ENCODE measurements at regions not wholly inside any gene's neighbourhood (a gene's known extent, or its start where the extent isn't known, plus 50 kb on each side); places are given as distances from the start of the nearest gene placed in this dataset.

DNA sequence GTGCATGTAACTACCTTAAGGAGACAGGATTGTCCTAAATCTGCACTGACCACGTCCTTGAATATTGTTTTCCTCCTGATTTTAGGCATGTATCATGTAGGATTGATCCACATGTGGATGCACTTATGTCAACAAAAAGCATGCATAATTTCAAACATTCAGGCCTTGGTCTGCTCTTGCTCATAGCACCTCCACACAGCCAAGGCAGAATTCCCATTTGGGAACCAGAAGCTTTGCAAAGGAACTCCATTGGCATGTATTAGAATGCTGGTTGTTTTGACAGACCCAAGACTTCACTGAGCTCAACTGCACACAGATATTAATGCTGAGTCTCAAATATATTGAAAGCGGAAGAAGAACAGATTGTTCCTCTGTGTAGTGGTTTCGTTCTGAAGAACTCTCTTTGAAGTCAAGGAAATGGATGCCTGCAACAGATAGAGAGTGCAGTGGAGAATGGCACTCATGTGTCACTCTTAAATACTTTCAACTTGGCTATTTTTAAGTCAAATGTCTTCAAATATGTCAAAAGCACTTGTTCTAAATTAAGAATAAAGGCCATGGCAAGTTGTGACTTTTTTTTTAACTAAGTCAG lies 387.6 kb downstream of the LTN1 start:
- peak in 4 of 5 donors; percentile 49 to 62 (median 56) for DNase-seq
- CTCF ChIA-PET (ENCODE audit: partially characterized antibody), result no interaction called here
- Histone ChIP-seq H3K27ac (ENCODE audit: low read depth, low read length) (no peak overlapping the region), H3K36me3 (ENCODE audit: insufficient read depth, low read length) (no peaks in the 10 kb centered on the region), H3K27me3 (ENCODE audit: insufficient read depth, low read length) (no peaks in the 10 kb centered on the region), H3K9me3 (ENCODE audit: control insufficient read depth in 1 of 2, low read length in 2 of 2) (peaks cover 0 to 3% of the 10 kb centered on the region in 2 donors), H3K4me3 (ENCODE audit: low read length in 2 of 2) (peak overlapping the region in 1 of 2 donors; percentile 1), H3K4me1 (ENCODE audit: insufficient read depth, low read length) (peaks cover 19% of the 10 kb centered on the region)
- intact Hi-C loops (cut with micrococcal nuclease), result loop anchor here (10.0 kb wide), 1 partner anchor 280 kb away; a partner anchor contains a TSS
- Mint-ChIP-seq H3K36me3 (peaks cover 15 to 31% of the 10 kb centered on the region in 2 donors), H3K4me3 (peak overlapping the region in 7 of 8 donors; percentile 51 to 89 (median 66)), H3K9me3 (peaks cover 0 to 27% (median 16%) of the 10 kb centered on the region in 8 donors), H3K27ac (peak overlapping the region in 6 of 7 donors; percentile 61 to 89 (median 72)), H3K4me1 (peaks cover 18 to 38% (median 20%) of the 10 kb centered on the region in 4 donors), H3K27me3 (peaks cover 0 to 2% of the 10 kb centered on the region in 2 donors)
- POLR2A ChIA-PET (ENCODE audit: partially characterized antibody), result no interaction called here

DNA sequence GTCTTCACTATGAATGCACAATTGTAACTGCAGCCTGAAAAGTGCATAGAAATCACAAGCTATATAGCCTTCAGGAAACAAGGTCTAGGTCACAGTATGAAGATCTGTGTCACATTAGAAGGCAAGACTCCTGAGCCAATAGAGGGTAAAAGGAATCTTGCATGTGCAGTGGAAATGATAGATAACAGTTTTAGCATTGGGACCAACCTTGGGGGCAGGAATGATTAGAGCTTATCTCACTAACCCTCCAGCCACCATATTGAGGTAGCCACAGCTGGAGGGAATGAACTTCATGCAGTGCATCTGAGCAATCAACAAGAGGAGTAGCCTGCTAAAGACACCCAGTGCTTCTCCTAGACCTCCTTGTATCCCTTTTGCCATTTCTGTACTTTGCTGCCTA lies 390.1 kb downstream of the LTN1 start:
- H3K27ac Mint-ChIP-seq, result no peak overlapping the region
- POLR2A ChIA-PET (ENCODE audit: partially characterized antibody), result no interaction called here
- no peaks in the 10 kb centered on the region for H3K36me3 ChIP-seq (ENCODE audit: insufficient read depth, low read length)

GRCh38 chr21:28598214-28598613 lies 394.5 kb downstream of the LTN1 start:
- Histone ChIP-seq H3K4me1 (ENCODE audit: insufficient read depth, low read length) (no peaks in the 10 kb centered on the region), H3K36me3 (ENCODE audit: insufficient read depth, low read length) (no peaks in the 10 kb centered on the region), H3K9me3 (ENCODE audit: control insufficient read depth in 1 of 2, low read length in 2 of 2) (peaks cover 0 to 5% of the 10 kb centered on the region in 2 donors), H3K4me3 (ENCODE audit: low read length in 2 of 2) (no peak overlapping the region), H3K27me3 (ENCODE audit: insufficient read depth, low read length) (no peaks in the 10 kb centered on the region), H3K27ac (ENCODE audit: low read depth, low read length) (no peak overlapping the region)
- DNase-seq, result no peak
- ChIA-PET CTCF (ENCODE audit: partially characterized antibody) (no interaction called here), POLR2A (ENCODE audit: partially characterized antibody) (no interaction called here)
- no peak overlapping the region for H3K27ac Mint-ChIP-seq
- H3K4me1 Mint-ChIP-seq, result no peaks in the 10 kb centered on the region
- H3K4me3 Mint-ChIP-seq, result no peak overlapping the region
- intact Hi-C loops (cut with micrococcal nuclease), result no loop called here
- H3K9me3 Mint-ChIP-seq, result peaks cover 0 to 45% (median 34%) of the 10 kb centered on the region in 8 donors
- H3K36me3 Mint-ChIP-seq, result peaks cover 12 to 43% of the 10 kb centered on the region in 2 donors
- H3K27me3 Mint-ChIP-seq, result no peaks in the 10 kb centered on the region

More for the DNA sequence above, 390.1 kb downstream of the LTN1 start:
- Histone ChIP-seq H3K9me3 (ENCODE audit: control insufficient read depth in 1 of 2, low read length in 2 of 2) (peaks cover 0 to 5% of the 10 kb centered on the region in 2 donors), H3K4me1 (ENCODE audit: insufficient read depth, low read length) (peaks cover 19% of the 10 kb centered on the region), H3K4me3 (ENCODE audit: low read length in 2 of 2) (no peak overlapping the region), H3K27me3 (ENCODE audit: insufficient read depth, low read length) (no peaks in the 10 kb centered on the region), H3K27ac (ENCODE audit: low read depth, low read length) (no peak overlapping the region)
- CTCF ChIA-PET (ENCODE audit: partially characterized antibody), result no interaction called here
- DNase-seq, result no peak
- intact Hi-C loops (cut with micrococcal nuclease), result loop anchor here (10.0 kb wide), 1 partner anchor 282 kb away; a partner anchor contains a TSS
- H3K27me3 Mint-ChIP-seq, result no peaks in the 10 kb centered on the region
- H3K9me3 Mint-ChIP-seq, result peaks cover 0 to 43% (median 32%) of the 10 kb centered on the region in 8 donors
- H3K4me3 Mint-ChIP-seq, result no peak overlapping the region
- peaks cover 17 to 42% of the 10 kb centered on the region in 2 donors for H3K36me3 Mint-ChIP-seq
- peaks cover 15 to 30% (median 20%) of the 10 kb centered on the region in 4 donors for H3K4me1 Mint-ChIP-seq

DNA sequence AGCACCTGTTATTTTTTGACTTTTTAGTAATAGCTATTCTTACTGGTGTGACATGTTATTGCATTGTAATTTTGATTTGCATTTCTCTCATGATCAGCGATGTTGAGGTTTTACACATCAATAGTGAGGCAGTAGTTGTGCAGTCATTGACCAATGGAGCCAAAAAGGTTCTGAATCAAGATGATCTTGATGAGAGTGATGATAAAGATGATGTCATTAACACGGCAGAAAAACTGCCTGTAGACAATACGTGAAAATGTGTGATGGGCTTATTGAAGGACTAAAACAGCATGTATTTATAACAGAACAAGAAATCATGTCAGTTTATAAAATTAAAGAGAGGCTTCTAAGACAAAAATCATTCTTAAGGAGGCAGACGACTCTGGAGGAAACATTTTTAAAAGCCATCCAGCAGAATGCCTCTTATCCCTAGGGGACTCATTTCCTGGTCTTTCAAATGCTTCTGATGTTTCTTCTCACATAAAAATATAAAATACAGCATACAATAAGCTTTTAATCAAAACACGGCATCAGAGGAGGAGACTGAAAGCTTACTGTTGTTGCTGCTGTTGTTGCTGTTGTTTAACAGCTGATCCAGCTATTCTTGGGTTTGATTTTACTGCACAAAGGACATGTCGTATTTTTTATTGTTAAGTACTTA lies 400.3 kb downstream of the LTN1 start:
- no peaks in the 10 kb centered on the region for H3K4me1 ChIP-seq (ENCODE audit: insufficient read depth, low read length)
- Mint-ChIP-seq H3K4me1 (no peaks in the 10 kb centered on the region), H3K4me3 (no peak overlapping the region), H3K36me3 (peaks cover 0 to 9% of the 10 kb centered on the region in 2 donors), H3K27ac (no peak overlapping the region), H3K9me3 (peaks cover 0 to 2% (median 0%) of the 10 kb centered on the region in 8 donors), H3K27me3 (no peaks in the 10 kb centered on the region)
- ChIA-PET POLR2A (ENCODE audit: partially characterized antibody) (no interaction called here), CTCF (ENCODE audit: partially characterized antibody) (no interaction called here)
- H3K27me3 ChIP-seq (ENCODE audit: insufficient read depth, low read length), result no peaks in the 10 kb centered on the region
- intact Hi-C loops (cut with micrococcal nuclease), result no loop called here
- no peak overlapping the region for H3K4me3 ChIP-seq (ENCODE audit: low read length in 2 of 2)
- no peaks in the 10 kb centered on the region for H3K36me3 ChIP-seq (ENCODE audit: insufficient read depth, low read length)
- no peak overlapping the region for H3K27ac ChIP-seq (ENCODE audit: low read depth, low read length)
- DNase-seq, result no peak
- H3K9me3 ChIP-seq (ENCODE audit: control insufficient read depth in 1 of 2, low read length in 2 of 2), result no peaks in the 10 kb centered on the region

GRCh38 chr21:28590676-28591075 lies 402.0 kb downstream of the LTN1 start:
- Histone ChIP-seq H3K27me3 (ENCODE audit: insufficient read depth, low read length) (no peaks in the 10 kb centered on the region), H3K9me3 (ENCODE audit: control insufficient read depth in 1 of 2, low read length in 2 of 2) (no peaks in the 10 kb centered on the region), H3K4me3 (ENCODE audit: low read length in 2 of 2) (no peak overlapping the region), H3K27ac (ENCODE audit: low read depth, low read length) (no peak overlapping the region), H3K4me1 (ENCODE audit: insufficient read depth, low read length) (no peaks in the 10 kb centered on the region), H3K36me3 (ENCODE audit: insufficient read depth, low read length) (no peaks in the 10 kb centered on the region)
- DNase-seq, result no peak
- peaks cover 0 to 18% of the 10 kb centered on the region in 2 donors for H3K36me3 Mint-ChIP-seq
- no peaks in the 10 kb centered on the region for H3K4me1 Mint-ChIP-seq
- no peak overlapping the region for H3K4me3 Mint-ChIP-seq
- peaks cover 0 to 9% (median 4%) of the 10 kb centered on the region in 8 donors for H3K9me3 Mint-ChIP-seq
- intact Hi-C loops (cut with micrococcal nuclease), result no loop called here
- no peaks in the 10 kb centered on the region for H3K27me3 Mint-ChIP-seq
- ChIA-PET POLR2A (ENCODE audit: partially characterized antibody) (no interaction called here), CTCF (ENCODE audit: partially characterized antibody) (no interaction called here)
- no peak overlapping the region for H3K27ac Mint-ChIP-seq

DNA sequence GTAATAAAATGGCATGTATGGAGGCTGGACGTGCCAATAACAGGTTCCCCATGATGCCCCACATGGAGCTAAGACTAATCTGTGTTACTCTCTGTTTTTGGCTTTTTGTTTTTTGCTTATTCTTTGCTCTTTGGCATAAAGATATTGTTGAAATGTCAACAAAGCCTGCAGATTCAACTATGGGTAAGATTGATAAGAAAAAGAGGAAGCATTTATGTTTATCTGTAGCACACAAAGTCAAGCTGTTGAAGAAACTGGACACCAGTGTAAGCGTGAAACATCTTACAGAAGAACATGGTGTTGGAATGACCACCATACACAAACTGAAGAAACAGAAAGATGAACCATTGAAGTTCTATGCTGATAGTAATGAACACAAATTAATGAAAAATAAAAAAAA lies 402.7 kb downstream of the LTN1 start:
- H3K27me3 Mint-ChIP-seq, result no peaks in the 10 kb centered on the region
- Histone ChIP-seq H3K27ac (ENCODE audit: low read depth, low read length) (no peak overlapping the region), H3K36me3 (ENCODE audit: insufficient read depth, low read length) (no peaks in the 10 kb centered on the region), H3K9me3 (ENCODE audit: control insufficient read depth in 1 of 2, low read length in 2 of 2) (no peaks in the 10 kb centered on the region), H3K27me3 (ENCODE audit: insufficient read depth, low read length) (no peaks in the 10 kb centered on the region), H3K4me1 (ENCODE audit: insufficient read depth, low read length) (no peaks in the 10 kb centered on the region), H3K4me3 (ENCODE audit: low read length in 2 of 2) (no peak overlapping the region)
- no peak overlapping the region for H3K27ac Mint-ChIP-seq
- DNase-seq, result no peak
- ChIA-PET POLR2A (ENCODE audit: partially characterized antibody) (no interaction called here), CTCF (ENCODE audit: partially characterized antibody) (no interaction called here)
- no peak overlapping the region for H3K4me3 Mint-ChIP-seq
- H3K4me1 Mint-ChIP-seq, result no peaks in the 10 kb centered on the region
- intact Hi-C loops (cut with micrococcal nuclease), result no loop called here
- H3K36me3 Mint-ChIP-seq, result peaks cover 0 to 22% of the 10 kb centered on the region in 2 donors
- H3K9me3 Mint-ChIP-seq, result peaks cover 0 to 10% (median 6%) of the 10 kb centered on the region in 8 donors

DNA sequence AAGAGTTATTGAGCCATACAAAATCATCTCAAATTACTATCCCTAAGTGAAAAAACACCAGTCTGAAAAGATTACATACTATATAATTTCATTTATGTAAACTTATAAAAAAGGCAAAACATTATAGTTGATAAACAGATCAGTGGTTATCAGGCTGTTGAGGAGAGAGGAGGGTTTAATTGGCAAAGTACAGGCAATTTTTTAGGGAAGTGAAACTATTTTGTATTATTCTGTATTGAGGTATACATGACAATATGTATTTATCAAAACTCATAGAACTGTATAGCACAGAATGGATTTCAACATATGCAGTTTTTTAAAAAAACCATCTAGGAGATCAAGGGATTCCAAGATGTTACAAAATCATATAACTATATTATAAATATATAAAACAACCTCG lies 403.7 kb downstream of the LTN1 start:
- Histone ChIP-seq H3K36me3 (ENCODE audit: insufficient read depth, low read length) (no peaks in the 10 kb centered on the region), H3K9me3 (ENCODE audit: control insufficient read depth in 1 of 2, low read length in 2 of 2) (no peaks in the 10 kb centered on the region), H3K4me1 (ENCODE audit: insufficient read depth, low read length) (no peaks in the 10 kb centered on the region), H3K27me3 (ENCODE audit: insufficient read depth, low read length) (no peaks in the 10 kb centered on the region), H3K27ac (ENCODE audit: low read depth, low read length) (no peak overlapping the region), H3K4me3 (ENCODE audit: low read length in 2 of 2) (no peak overlapping the region)
- intact Hi-C loops (cut with micrococcal nuclease), result no loop called here
- Mint-ChIP-seq H3K4me3 (no peak overlapping the region), H3K27ac (no peak overlapping the region), H3K36me3 (peaks cover 3 to 22% of the 10 kb centered on the region in 2 donors), H3K4me1 (no peaks in the 10 kb centered on the region), H3K9me3 (peaks cover 0 to 10% (median 6%) of the 10 kb centered on the region in 8 donors), H3K27me3 (no peaks in the 10 kb centered on the region)
- no peak for DNase-seq
- CTCF ChIA-PET (ENCODE audit: partially characterized antibody), result no interaction called here
- POLR2A ChIA-PET (ENCODE audit: partially characterized antibody), result no interaction called here

Measured in CD4-positive, alpha-beta memory T cell (primary cell).